8988T (cell line): ENCODE measurements at regions not wholly inside any gene's neighbourhood (a gene's known extent, or its start where the extent isn't known, plus 50 kb on each side); places are given as distances from the start of the nearest gene placed in this dataset.
A peak's percentile ranks its signal among the peaks of the same experiment; 100 is the strongest.
"Not testable (repeated sequence)": the region's sequence is repeated elsewhere in the genome, so short reads cannot be mapped to it uniquely, and the experiment has no call there.

Source experiments
- DNase-seq: peaks from one replicate; pipeline ENCODE4 v3.0.0; 2011

DNA sequence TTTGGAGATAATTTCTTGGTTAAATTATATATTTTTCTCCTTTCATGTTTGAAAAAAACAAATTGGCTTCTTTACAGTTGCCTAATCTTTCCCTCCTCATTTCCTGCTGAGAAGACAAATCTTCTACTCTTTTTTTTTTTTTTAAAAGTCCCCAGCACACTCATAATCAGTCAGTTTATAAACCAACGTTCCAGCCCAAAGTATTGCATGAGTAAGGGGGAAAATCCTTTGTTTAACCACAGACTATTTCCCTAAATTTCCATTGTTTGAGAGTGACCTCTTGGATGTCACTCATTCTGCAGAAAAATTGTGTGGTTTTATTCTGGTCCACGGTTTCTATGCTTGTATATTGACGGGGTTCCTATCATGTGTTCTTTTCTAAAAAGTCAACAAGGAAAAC lies 55.1 kb upstream of the TLR4 start:
- DNase-seq = no peak

DNA sequence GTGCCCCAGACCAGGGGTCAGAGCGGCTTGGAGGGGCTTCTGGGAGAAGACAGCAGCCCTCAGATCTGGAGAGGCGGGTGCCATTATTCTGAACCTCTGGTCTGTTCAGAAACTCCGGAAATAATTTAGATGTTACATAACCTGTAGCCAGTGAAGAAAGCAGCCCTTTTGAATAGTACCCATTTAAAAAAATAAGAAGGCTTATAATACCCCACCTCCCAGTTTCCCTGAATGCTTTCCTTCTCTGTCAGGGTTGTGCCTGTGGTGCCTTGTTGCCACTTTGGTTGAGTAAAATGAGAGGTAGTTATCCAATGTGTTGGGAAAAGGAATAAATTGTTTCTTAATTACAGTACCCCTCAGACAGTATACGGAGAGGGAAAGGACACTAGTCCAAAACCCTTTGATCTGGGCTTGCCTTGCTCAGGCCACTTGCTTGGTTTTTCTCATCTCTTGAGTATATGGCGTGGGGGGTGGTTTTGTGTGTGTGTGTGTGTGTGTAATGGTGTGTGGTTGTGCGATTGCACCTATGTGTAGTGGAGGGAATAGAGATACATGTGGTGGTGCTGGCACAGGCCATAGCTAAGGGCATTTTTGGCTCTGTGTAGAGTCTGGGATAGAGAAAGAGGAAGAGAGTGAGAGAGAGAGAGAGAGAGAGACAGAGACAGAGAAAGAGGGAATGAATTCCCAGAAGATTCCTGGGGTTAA lies 59.1 kb upstream of the TLR4 start:
- no peak for DNase-seq

DNA sequence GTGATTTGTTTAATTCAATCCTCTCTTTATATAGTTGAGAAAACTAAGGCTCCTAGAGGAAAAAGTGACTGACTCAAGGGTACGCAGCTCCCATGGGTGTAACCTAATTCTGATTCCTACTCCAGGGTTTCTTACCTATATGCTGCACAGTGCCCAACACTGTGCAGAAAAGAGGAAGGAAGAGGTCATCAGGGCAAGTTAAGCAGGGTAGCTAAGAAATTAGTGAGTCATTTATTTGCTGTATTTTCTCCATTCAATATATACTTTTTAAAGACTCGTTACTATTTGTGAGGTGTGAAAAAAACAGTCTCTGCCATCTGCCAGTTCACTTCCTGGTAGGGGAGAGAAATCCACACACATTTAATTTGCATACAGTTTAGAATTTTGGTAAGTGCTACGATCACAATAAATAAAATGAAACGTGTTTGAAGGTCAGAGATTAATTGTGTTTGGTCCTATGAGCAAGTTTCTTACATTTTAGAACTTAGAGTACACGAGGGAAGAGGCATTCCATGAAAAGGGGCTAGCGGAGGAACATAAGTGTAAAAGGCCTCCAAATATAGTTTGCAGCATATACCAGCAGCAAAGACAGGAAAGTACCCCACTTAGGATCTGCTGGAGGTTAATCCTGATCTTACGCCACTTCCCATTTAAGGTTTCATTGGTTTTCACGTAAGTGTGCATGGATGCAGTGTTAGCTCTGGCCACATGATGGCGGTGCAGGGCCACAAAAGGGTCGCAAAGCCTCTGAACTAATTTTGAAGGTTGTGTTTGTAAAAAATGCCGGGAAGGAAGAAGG lies 59.9 kb upstream of the TLR4 start:
- peak; percentile 15 for DNase-seq

DNA sequence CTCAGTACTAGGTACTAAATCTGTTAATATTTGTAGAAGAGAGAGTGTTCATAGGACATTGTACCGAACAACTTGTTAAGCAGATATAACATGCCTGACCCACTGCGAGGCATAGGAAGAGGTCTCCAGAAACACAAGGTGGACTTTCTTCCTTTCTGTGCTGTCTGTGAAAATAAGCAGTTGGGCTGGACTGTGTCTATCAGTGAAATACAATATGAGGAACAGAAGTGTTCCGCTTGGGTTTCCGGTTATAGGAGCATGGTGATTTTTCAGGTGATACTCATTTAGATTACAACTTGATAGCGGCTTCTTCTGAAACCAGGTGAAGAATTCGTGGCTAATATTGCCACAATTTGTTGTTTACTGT lies 60.9 kb upstream of the TLR4 start:
- no peak for DNase-seq

DNA sequence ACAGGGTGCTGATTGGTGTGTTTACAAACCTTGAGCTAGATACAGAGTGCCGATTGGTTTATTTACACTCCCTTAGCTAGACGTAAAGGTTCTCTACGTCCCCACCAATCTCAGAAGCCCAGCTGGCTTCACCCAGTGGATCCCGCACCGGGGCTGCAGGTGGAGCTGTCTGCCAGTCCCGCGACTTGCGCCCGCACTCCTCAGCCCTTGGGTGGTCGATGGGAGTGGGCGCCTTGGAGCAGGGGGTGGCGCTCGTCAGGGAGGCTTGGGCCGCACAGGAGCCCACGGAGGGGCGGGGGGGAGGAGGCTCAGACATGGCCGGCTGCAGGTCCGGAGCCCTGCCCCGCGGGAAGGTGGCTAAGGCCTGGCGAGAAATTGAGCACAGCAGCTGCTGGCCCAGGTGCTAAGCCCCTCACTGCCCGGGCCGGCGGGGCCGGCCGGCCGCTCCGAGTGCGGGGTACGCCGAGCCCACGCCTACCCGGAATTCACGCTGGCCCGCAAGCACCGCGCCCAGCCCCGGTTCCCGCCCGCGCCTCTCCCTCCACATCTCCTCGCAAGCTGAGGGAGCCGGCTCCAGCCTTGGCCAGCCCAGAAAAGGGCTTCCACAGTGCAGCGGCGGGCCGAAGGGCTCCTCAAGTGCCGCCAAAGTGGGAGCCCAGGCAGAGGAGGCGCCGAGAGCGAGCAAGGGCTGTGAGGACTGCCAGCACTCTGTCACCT lies 61.5 kb upstream of the TLR4 start:
- not testable (repeated sequence) for DNase-seq

DNA sequence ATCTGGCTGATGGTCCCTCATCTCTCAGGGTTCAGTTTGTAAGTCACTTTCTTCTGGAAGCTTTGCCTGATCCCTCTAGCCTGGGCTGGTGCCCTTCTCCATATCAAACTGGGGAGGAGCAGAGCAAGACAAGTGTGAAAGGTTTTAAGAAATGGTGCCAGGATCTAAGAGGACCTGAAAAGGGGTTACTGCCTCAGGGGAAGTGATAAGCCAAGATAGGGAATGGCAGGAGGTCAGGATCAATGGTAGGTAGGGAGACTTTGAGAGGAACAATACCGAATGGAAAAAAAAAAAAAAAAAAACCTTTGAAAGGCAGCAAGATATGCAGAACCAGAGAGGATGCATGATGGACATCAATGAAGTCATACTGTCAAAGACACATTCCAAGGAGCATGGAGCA lies 67.5 kb upstream of the TLR4 start:
- no peak for DNase-seq

DNA sequence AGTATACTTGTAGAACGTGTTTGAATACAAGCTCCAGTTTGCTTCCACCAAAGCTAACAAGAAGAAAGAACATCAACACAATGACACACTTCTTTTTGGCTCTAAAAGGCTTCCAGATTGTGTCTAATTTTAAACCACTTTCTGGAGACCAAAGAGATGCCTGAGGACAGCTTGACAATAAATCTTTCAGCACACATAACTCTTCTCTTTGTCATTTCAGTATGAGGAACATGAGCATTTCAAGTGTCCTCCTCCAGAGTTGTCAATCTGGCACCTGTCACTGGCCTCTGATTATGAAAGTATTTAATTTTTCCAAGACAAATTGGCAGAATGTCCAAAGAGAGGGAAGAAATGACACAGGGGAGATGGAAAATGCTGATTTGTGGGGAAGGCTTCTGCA lies 79.0 kb upstream of the TLR4 start:
- DNase-seq = no peak

DNA sequence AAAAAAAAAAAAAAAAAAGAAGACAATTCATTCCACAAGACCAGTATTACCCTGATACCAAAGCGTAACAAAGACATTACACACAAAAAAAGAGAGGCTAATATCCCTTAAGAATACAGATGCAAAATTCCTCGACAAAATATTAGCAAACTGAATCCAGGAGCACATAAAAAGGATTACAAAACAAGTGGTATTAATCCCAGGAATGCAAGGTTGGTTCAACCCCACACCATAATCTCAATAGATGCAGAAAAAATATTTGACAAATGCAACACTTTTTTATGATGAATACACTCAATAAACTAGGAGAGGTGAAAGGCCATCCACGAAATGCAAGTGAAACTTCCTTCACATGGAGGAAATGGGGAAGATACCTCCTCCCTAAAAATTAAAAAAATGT lies 80.1 kb upstream of the TLR4 start:
- no peak for DNase-seq

DNA sequence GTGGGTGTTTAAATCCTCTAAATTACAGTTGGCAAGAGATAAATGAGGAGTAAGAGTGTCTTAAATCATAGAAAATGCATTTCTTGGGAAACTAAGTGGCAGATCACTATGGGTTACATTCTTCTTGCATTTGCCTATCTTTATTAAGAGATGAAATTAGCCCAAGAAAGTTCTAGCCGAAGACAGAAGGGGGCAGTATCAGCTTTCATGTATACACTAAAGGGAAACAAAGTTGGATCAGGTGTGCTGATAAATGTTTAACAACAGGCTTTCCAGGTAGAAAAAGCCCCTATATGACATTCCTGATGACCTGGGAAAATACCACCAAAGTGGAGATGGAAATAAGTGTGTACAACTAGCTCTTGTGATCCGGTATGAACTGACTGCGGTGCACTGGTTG lies 81.9 kb upstream of the TLR4 start:
- no peak for DNase-seq

DNA sequence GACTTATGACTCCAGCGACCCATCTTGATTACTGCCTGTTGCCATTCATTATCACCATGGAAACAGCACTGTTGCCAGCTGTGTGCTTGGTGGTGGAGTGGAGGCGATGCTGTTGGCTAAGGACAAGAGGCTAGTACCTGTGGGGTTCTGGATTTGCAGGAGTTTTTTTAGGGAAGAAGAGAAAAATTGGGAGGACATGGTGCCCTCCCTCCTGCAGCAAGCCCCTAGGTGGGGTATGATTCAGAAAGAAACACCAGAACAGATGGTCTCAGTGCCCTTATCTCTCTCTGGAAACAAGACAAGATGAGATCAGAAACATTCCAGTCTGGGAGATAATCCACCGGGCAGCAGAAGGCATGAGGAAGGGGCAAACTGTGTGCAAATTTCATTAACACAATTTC lies 87.8 kb upstream of the TLR4 start:
- DNase-seq = no peak

DNA sequence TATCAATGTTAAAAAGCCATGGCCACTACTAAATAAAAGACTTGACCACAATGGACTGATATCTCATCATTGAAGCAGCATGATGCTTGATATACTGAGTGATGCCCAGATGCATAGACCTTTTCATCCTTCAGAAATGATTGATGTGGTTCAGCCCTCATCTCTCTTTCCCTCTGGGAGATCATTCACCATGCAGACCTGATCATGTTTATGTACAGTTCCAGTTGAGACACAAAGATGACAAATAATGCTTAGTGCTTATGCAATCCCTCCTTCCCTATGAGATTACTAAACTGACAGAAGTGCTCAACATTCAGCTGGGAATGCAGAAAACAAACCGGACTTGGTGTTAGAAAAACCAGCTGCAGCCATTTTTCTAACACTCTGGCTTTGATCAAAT lies 91.9 kb upstream of the TLR4 start:
- no peak for DNase-seq

DNA sequence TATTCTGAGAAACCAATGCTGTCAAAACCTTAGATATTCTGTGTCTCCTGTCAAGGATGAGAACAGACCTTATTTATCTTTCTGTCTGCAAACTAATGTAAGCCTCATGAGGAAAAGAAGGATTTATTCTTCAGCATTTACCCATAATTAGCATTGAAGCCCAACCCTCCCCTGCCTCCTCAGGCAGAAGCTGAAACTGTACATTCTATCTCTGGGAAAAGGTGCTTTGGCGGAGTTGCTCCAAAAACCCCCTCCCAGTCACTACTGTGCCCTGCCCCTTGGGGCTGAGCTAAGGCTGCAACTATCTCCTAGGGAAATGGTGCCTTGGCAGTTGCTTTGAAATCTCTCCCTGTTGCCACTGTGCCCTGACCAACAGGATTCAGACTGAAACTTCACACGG lies 106.2 kb upstream of the TLR4 start:
- DNase-seq = no peak

DNA sequence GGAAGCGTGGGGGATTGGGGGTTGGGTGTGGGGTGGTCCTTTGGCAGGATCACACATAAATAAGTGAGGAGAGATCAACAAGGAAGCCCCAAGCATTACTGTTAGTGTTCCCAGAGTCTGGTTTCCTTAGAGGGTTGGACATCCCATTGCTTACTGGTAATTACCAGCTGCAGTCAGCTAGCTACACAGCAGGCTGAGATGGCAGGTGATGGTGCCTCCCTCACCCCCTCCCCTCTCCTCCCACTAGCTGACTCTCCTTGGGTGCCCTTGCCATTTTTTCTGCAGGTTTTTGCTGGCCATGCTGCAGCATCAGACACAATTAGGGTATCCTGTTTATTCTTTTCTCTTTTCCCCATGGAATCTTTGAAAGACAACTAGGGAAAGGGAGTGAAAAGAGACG lies 107.5 kb upstream of the TLR4 start:
- DNase-seq = no peak

DNA sequence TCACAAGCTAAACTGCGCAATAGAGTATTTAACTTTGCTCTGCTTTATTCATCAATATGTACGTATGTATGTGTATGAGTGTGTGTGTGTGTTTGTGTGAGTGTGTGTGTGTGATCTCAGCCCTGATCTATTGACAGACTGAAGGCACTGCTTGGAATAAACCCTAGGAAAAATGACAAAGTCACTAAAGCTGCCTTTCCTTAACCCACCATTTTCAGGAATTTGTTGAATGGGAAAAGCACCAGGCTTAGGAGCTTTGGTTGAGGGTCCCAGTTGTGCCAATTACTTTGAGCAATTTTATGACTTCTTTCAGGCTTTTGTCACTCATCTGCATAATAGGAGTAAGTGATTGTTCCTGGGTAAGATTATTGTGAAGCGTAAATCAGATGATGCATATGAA lies 108.6 kb upstream of the TLR4 start:
- DNase-seq = no peak

DNA sequence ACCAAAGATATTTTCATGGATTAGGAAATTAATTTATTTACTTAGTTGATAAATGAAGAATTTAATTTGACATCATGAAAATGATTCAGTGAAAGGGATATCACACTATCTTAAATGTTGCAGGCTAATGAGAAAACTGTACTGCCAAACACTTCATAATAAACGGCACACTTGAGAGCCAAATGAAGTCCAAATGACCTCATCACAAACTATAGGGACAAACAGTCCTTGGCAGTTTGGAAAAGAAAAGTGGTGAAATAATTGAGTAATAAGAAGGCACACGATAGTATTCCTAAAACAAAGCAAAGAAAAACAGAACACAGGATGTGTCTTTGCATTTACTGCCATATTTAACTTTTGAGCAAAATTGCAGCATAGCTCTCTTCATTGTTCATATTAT lies 116.9 kb upstream of the TLR4 start:
- DNase-seq = no peak

DNA sequence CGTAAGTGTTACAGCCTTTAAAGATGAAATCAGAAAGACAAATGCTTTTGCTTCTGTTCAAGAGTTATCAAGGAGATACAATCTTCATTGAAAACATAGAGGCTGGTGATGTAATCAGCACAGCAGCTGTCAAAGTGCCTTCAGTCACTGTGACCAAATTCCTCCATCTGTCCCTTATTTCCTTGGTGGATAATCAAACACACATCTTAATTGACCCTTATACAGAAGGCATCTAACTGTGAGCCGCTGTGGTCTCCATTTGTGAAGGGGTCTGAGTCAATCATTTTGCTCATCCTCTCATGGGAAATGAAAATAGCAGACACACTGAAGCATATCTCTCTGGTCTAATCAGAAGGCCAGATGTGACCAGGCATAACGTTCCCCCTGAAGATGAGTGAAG lies 130.1 kb upstream of the TLR4 start:
- DNase-seq = no peak

DNA sequence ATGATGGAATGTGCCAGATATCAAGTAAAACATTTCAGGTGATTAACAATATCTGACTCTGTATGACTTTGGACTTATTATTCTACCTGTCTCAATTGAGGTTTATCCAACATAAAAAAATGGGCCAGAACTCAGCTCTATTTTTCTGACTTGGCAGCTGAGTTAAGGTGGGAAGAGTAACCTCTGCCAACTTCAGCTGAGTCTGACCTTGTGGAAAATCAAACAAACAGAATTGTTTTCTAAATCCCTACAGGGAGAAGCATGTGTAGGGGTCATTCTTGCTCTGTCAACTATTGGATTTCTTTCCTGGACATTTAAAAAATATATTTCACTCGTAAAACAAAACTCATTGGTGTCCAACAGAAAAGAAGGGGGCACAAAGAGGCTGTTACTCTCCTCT lies 139.4 kb upstream of the TLR4 start:
- no peak for DNase-seq

DNA sequence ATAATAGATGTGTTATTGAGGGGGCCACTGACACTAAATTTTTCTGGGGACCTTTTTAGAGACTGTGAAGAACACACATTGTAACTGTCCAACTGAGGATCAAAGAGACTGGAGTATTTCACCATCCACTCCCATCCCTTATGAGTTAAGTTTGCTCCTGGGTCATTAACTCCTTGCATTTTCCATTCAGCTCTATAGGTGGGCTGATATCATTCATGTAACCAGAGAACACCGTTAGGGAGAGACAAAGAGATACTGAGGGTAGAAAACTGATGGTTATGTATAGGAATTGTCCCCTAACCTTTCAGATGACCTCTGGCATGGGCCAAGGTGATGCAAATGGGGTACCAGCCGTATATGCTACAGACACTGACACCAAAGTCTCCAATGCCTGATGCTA lies 142.4 kb upstream of the TLR4 start:
- no peak for DNase-seq

DNA sequence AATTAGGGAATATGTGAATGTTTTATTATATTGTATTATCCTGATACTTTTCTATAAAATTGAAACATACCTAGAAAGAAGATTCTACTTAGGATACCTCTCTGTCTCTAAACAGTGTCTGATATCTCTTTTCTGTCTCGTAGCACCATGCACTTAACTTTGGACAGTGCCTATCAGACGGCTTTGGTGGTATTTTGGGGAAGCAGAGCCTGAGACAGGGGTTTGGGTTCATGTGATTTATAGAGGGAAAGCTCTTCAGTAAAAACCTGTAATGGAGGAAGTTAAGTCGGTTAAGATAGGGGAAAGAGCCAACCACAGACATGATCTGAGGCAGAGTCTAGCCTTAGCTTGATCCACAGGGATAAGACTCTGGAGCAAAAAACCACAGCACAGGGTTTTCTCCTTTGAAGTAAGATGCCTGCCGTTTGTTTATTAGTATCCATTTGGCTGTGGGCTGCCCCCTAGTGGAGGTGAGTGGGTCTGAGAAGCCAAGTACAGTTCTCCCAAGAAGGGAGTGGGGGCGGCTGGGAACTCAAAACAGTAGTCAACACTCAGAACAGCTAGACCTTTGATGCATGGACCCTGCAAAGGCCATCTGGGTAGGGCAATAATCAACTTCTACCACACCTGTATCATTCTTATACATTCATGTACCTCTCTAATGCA lies 141.2 kb upstream of the ASTN2 start:
- DNase-seq = no peak

DNA sequence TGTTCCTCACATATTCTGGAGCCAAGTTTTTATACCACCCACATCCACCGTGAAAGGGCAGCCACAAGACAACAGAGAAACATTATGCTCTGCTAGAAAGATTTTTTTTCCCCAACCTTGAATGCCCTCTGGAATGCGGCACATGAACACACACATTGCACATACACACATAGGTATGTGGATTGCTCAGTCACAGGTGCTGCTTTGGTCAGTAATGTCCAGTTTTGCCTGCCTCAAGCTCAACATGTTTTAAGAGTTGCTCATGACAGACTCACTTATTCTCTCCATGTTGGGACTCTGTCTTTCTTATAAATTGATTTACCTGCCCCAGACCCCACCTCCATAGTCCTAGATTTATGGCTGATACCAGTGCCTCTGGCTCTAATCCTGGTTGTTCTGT lies 138.0 kb upstream of the ASTN2 start:
- DNase-seq = no peak

DNA sequence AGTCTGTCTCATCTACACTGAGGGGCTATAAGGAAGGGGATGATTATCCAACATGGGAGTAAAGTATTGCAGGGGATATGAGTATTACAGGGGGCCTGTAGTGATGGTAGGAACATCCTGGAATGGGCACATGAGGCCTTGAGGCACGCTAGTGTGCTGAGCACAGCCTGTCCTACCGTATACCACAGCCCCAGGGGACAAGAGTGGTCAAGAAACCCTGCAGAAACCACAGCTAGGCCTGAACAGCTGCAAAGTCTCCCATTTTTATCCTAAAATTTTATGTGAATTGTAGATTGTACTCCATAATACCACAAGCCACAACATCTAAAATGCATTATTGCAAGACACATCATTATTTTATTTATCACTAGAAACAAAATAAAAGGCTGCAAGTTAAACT lies 136.3 kb upstream of the ASTN2 start:
- no peak for DNase-seq

DNA sequence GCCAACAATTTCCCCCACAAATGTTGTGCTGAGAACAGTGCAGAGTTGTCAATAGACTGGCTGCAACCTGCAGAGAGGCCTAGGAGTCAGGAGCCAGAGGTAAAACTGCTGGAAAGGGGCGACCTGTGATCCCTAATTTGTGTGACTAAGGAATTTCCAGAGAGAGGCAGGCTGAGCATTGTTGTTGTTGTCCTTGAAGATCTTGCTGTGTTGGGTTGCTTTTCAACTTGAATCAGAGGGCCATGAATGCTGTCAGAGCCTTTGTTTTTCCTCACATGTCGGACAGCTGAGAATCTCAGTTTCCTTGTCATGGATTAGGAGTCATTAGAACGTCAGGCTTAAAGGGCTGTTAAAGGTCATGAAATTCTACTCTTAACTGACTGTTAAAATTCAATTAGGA lies 134.6 kb upstream of the ASTN2 start:
- no peak for DNase-seq

DNA sequence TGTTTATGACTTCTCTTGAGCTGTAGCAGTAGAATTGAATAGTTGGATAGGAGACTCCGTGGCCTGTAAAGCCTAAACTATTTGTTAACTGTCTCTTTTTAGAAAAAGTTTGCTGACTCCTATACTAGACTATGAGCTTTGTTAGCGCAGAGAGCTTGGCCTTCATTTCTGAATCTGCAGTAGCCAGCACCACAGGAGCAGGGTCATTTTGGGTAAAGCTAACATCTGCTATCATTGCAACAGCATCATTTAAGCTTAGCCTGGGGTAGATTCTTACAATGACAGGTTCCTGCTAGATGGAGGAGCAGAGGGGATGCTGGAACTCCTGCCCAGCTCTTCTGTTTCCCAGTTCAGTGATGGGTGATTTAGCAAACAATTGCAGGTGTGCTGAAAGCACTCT lies 133.7 kb upstream of the ASTN2 start:
- no peak for DNase-seq

DNA sequence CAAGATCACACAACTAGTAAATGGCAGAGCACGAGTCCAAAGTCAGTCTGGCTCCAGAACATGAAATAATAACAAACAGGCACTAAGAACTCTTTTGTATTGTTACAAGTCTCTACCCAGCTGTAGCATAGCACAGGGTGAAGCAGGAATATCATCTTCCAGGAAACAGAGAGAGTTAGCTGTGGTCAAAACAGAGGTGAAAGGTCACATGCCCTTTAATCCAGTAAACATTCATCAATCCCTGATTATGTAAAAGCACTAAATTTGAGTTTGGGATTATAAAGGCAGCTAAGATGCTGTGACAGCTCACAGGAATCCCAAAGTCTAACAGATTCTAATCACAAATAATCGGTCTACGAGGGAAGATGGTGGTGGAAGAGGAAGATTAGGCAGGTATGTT lies 133.0 kb upstream of the ASTN2 start:
- DNase-seq = no peak
